NCI-H2227 treated with DMSO at 0.1 percent for 48 hours (cell line): ENCODE measurements at regions not wholly inside any gene's neighbourhood (a gene's known extent, or its start where the extent isn't known, plus 50 kb on each side); places are given as distances from the start of the nearest gene placed in this dataset.

ENCODE experiments used
- DNase-seq: peaks from one replicate; lab custom pipeline; 2025; lab: John Stamatoyannopoulos, UW

GRCh38 chr19:28291874-28292273 lies 921.1 kb downstream of the UQCRFS1 start:
- no peak for DNase-seq

DNA sequence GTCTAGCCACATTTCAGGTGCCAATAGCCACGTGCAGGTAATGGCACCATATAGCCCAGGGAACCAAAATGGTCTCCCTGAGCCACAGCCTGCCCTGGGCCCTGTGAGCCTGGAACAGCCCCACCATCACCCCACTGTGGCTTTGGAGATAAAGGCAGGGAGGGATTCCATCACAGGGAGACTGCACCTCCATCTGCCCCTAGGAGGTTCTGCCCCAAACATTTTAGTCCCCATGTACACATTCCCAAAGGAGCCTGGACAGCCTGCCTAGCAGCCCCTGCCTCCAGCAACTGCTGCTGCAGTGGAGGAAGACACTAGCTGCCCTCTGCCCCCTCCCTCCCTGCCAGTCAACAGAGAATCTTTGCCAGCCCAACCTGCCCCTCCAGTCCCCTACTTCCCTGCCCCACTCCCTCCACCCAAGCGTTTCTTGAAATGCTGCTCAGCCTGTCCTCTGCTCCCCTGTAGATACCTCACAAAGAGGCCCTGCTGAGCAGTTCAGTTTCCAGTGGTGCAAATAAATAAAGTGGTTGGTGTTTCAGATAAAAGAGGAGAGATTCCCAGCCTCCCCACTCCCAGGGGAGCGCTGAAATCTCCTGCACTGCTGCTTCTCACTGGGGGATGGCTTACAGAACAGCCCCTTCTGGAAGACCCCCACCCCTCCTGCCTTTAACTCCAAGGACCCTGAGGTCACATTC lies 921.8 kb downstream of the UQCRFS1 start:
- DNase-seq: peak; percentile 67

GRCh38 chr19:28289295-28290063 lies 923.5 kb downstream of the UQCRFS1 start:
- DNase-seq: peak; percentile 99

DNA sequence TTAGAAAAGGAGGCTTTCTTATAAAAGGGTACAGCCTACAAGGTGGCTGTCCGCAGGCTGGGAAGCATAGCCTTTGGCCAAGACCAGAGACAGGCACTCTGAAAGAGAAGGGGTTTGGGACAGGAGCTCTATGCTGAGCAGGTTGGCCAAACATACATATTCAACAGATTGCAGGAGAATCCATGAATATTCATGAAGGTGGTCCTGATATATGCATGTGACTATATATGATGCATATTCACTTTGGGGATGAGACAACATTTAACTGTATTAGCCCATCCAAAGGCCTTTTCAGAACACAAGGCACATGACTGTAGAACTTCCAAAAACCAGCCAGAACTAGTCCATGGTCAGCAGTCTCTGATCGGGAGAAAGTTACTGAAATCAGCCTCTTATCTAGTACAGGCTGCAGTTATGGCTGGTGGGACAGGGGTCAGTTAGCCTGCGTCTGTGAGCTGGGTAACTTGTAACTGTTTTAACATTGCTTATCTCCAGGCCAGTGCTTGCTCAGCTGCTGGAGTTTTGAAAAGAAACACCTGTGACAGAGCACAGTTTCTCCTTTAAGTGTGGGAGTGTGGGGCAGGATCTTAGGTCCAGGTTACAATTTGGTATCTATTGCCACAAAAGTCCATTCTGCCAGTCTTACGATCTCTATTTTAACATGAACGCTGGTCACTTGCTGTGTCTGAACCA lies 924.2 kb downstream of the UQCRFS1 start:
- no peak for DNase-seq

GRCh38 chr19:28285917-28286316 lies 927.0 kb downstream of the UQCRFS1 start:
- DNase-seq: no peak

DNA sequence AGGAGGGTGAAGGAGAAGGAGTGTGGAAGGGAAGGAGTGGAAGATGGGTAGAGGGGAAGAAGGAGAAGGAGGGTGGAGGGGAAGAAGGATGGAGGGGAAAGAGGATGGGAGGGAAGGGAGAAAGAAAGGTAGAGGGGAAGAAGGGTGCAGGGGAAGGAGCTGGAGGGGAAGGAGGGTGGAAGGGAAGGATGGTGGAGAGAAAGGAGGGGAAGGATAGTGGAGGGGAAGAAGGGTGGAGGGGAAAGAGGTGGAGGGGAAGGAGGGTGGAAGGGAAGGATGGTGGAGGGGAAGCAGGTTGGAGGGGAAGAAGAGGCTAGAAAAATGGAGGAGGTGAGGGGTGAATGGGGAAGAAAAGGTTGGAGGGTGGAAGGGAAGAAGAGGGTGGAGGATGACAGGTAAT lies 927.9 kb downstream of the UQCRFS1 start:
- DNase-seq: no peak

- no peak for DNase-seq
These were observed 928.6 kb downstream of the UQCRFS1 start for GRCh38 chr19:28284389-28284788.

DNA sequence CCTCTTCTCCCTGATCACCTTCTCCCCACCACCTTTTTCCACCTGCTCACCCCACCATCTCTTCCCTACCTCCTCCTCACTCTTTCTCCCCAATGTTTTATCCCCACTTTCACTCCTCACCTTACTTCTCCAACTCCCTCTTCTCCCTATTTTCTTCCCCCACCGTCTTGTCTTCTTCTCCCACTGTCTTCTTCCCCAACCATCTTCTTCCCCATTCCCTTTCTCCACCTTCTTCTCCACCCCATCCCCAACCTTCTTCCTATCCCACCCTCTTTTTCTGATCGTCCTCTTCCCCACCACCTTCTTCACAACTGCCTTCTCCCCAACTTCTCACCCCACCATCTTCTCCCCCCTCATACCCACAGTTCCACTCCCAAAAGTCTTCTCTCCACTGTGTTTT lies 929.4 kb downstream of the UQCRFS1 start:
- DNase-seq: no peak

DNA sequence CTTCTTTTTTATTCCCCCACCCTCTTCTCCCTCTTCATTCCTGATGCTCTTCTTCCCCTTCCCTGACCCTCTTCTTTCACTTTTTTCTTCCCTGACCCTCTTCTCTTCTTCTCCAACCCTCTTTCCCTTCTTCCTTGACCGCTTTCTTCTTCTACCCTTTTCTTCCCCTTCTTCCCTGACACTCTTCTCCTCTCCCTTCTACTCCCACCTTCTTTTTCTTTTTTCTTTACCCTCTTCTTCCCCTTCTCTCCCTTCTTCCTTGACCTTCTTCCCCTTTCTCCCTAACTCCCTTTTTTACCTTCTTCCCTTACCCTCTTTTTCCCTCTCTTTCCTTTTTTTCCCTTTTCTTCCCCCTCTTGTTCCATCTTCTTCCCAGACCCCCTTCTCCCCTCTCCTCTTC lies 931.3 kb downstream of the UQCRFS1 start:
- no peak for DNase-seq

- DNase-seq: no peak
These were observed 948.4 kb downstream of the UQCRFS1 start for GRCh38 chr19:28264556-28264955.

GRCh38 chr19:28258829-28259228 lies 954.1 kb downstream of the UQCRFS1 start:
- no peak for DNase-seq

DNA sequence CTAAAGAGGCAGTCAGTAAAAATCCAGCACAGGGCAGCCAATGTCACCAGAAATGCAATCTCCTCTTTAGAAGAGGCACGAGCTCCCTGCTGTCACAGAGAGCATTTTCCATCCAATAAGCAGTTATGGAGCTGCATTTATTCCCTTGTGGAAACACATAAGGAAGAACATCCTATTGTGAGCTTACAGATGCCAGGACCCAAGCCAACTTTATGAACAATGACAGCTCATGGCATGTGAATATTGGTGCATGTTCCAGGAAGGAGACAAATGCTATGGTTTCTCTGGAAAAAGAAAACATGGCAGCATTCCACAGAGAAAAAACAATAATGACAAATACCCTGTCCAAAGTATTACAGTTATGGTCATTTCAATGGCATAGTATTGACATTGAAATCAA lies 955.6 kb downstream of the UQCRFS1 start:
- DNase-seq: no peak

- DNase-seq: no peak
These were observed 965.7 kb downstream of the UQCRFS1 start for GRCh38 chr19:28247243-28247642.

GRCh38 chr19:28245937-28246336 lies 967.0 kb downstream of the UQCRFS1 start:
- no peak for DNase-seq

- no peak for DNase-seq
These were observed 968.0 kb downstream of the UQCRFS1 start for GRCh38 chr19:28244966-28245365.

- DNase-seq: peak; percentile 51
These were observed 970.5 kb downstream of the UQCRFS1 start for GRCh38 chr19:28242317-28242927.

- peak; percentile 33 for DNase-seq
These were observed 973.7 kb downstream of the UQCRFS1 start for GRCh38 chr19:28239270-28239669.

GRCh38 chr19:28238270-28238820 lies 974.6 kb downstream of the UQCRFS1 start:
- no peak for DNase-seq

- DNase-seq: no peak
These were observed 977.3 kb downstream of the UQCRFS1 start for GRCh38 chr19:28235606-28236125.

GRCh38 chr19:28234637-28235036 lies 978.3 kb downstream of the UQCRFS1 start:
- DNase-seq: no peak

- no peak for DNase-seq
These were observed 984.1 kb downstream of the UQCRFS1 start for GRCh38 chr19:28228854-28229253.

DNA sequence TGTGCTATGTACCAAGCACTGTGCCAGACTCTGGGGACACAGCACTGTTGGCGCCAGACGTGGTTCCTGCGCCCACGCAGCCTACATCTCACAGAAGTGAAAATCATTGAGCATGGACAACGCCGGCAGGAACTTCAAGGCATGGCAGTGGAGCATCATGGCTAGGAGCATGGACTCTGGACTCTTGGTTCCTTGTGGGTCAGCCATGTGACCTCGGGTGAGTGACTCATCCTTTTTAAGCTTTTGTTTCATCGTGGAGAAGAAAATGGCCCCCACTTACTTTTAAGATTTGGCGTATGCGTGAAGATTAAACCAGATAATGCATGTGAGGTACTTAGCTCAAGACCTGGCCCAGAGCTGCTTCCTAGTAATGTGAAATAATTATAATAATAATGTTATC lies 988.5 kb downstream of the UQCRFS1 start:
- DNase-seq: no peak
